HG02885 (cell line): ENCODE measurements at regions not wholly inside any gene's neighbourhood (a gene's known extent, or its start where the extent isn't known, plus 50 kb on each side); places are given as distances from the start of the nearest gene placed in this dataset.
A peak's percentile ranks its signal among the peaks of the same experiment; 100 is the strongest.
"Not testable (repeated sequence)": the region's sequence is repeated elsewhere in the genome, so short reads cannot be mapped to it uniquely, and the experiment has no call there.

ENCODE experiments used
- ATAC-seq: cut with Tn5 transposase; IDR thresholded peaks from one replicate; pipeline ENCODE4 v1.9.1; 2021; ENCODE audit warnings: mild to moderate bottlenecking; ENCODE audit not compliant: unreplicated experiment, poor library complexity

DNA sequence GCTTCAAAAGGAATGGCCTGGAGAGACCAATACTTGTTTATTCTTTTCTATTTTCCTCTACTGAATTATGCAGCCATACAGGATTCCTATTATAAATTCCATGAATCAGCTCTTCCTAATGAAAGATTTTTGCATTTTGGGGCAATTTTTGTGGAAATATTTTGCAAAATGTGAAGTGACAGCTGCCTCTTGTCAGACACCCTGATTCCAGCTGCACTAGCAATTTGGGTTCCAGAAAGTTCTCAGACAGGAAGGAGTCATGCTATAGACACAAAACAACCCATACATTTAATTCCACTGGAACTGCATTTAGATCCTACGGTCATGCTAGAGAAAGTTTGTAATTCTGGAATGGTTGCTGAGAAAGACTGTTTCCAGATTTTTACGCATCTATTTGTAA, 119.5 kb downstream of the XCL2 start:
- no peak for ATAC-seq

DNA sequence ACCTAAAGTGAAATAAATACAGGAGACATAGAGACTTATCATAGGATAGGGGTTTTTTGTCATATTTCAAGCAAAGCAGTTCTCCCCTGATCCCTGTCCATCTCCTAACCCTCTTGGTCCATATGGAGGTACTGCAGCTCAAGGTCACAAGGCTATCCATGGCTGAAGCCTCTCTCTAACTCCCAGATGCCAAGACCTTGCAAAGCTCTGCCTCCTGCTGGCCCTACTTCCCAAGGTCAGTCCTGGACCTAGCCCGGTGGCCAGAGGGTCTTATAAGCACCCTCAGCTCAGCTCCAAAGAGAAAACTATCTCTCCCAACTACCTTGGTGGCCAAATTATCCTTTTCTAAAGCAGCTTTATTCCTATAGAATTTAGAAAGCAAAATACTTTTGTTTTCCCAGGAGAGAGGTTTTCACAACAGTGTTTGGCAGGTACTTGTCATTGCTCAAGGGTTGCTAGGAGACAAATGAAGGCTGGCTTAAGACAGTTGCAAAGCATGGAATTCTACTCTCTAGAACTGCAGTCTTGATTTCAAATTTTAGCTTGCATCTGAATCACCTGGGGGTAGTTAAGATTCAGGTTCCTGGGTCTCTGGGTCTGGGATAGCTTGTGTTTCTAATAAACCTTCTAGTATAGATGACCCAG, 121.5 kb downstream of the XCL2 start:
- no peak for ATAC-seq

DNA sequence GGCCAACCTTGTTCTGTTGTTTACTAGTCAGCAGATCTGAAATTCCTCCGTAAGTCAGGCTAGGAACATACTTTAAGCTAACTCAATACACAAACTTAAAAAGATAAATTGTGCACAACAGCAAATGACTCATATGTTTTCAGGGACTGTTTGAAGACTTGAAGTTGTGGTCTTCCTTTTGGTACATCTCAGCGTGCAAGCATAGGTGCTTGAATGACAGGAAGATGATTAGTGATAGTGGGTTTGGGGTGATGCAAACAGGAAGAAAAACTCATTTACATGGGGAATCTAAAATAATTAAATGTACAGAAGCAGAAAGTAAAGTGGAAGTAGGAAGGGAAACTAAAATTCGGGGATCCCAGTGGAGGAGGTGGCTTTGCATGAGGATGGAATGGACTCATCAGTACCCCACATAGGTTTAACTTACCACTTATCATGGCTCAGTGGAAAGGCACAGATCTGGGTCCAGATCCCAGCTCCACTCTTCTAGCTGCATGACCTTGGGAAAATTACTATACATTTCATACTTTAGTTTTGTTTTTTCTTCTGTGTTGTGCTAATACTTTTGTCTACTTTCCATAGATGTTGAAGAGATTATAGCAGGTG, 122.3 kb downstream of the XCL2 start:
- no peak for ATAC-seq

DNA sequence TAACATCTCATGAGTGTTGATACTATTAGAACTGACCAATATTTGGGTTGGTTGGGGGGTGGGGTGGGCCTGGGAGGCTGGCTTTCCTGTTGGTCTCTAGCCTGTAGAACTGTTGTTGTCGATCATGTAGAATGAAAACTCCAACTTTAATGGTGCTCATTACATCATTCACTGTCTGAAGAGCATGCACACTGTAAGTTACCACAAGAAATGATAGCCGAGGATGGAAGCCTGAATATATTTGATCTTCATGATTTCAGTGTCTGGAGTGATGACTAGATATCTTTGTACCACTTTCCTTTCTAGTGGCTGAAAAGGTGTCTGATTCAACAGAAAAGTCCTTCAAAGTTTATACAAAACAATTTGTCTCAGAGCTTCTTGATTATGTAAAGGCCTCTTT, 123.6 kb downstream of the XCL2 start:
- no peak for ATAC-seq

DNA sequence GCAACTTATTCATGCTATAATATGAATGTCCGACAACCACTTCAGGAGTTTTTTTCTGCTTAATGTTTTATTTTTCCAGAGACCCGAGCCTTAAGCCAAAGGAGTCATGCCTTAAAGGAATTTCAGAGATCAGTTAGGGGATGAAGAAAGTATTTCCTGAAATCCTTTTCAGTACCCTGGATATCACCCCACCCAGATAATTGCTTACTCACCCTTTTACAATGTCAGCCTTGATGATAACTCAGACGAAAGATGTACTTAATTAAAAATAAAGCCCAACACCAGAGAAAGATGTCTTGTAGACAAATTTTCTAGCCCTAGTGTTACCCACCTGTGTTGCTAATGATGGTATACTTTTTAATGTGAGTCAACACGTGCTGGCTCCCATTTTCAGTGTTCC, 124.1 kb downstream of the XCL2 start:
- no peak for ATAC-seq

DNA sequence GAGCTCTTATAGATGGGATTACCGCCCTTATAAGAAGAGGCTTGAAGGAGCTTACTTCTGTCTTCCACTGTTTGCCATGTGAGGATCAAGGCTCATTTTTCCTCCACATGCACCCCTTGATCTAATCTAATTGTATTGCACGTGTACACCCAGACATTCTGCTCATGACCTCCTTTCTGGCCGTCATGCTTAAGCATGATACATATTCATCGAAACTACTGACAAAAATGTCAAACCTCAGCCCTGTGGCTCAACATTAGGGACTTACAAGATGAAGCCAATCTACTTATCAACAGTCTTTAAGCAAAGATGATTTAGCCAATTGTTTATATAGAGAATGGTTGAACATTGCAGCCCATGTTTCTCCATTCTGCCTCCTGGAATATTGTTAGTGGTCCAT, 127.6 kb downstream of the XCL2 start:
- ATAC-seq: no peak

DNA sequence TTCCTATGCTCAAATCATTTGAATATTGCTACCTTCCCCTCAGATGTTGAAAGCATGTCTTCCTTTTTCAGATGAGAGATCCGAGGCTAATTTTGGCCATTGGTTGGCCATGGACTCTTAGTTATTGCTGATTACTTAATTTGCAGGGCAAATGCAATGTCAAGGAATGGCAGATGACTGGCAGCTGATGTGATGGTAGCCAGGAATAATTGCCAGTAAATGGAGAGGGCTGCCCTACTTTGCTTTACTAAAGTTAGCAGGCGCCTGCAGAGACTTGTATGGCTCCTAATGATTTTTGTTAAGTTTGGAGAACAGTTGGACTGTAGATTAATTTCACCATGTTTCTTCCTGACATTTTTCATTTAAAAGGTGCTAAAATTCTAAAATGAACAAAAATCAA, 128.9 kb downstream of the XCL2 start:
- no peak for ATAC-seq

DNA sequence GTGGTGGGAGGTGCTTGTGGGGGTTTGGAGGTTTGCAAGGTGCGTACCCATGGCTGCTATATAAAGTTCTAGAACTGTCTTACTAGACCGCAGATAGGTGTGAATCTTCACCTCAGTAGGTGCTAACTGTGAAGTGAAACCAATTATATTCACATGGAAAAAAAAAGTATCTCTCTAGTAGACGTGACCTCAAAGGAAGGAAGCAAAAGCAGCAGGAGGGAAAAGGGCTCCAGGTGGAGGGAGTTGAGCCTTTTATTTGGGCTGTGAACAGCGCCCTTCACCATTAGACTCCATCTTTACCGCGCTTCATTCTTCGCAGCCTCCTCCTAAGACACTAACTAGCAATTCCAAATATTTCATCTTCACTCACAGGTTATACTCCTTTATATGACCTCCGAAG, 129.8 kb downstream of the TBX19 start:
- no peak for ATAC-seq

DNA sequence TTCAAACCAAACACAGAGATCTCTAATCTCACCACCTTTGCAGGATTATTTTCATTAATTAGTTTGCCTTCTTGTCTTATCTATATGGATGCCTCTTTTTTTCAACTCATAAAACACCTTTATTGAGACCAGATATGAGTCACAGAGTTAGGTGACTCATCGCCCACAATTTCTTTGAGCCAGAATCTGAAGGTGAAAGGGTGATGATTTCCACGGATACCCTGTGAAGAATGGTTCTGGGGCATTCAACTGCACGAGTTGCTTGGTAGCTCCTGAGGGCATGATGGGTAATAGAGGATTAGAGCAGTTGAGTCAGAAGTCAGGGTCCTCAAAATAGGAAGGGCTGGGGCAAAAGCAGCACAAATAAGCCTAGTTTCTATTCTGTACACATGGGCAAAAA, 128.2 kb downstream of the TBX19 start:
- ATAC-seq: peak; percentile 76

DNA sequence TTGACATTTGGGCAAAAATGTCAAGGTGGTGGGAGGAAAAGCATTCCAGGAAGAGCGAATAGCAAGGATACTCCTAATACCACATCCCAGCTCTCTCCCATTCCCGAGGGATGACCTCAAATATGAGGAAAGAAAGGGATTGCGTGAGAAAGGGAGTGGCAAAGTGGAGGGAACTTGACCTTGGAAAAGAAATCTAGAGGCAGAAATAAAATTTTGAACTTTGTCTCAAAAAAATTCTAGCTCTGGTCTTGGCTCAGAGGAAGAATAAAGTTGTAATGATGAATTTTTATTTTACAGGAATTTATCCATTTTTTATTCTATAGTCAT, 127.8 kb downstream of the TBX19 start:
- ATAC-seq: no peak

DNA sequence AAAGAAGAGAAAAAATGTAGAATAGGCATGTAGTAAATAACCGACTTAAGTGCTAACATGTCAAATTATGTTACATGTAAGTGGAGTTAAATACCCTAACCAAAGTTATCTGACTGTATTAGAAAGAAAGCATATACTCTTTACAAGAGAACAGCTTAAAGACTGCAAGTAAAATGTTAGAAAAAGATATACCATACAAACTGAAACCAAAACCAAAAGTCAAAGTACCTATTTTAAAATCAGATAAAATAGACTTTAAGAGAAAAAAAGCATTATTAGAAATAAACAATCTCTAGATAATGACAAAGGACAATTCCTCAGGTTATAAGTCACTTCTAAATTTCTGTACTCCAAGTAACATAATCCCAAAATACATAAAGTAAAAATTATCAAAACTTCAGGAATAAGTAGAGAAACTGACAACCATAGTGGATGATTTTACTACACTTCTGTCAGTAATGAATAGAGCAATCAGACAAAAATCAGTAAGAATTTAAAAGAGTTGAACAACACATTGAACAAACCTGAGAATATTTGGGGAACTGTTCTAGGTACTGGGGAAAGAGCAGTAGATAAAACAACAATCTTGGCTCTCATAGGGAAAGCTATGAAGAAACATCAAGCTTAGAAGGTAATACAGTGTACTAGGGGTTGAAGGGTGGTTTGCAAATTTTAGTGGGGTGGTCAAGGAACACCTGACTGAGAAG, 127.3 kb downstream of the TBX19 start:
- peak; percentile 45 for ATAC-seq

DNA sequence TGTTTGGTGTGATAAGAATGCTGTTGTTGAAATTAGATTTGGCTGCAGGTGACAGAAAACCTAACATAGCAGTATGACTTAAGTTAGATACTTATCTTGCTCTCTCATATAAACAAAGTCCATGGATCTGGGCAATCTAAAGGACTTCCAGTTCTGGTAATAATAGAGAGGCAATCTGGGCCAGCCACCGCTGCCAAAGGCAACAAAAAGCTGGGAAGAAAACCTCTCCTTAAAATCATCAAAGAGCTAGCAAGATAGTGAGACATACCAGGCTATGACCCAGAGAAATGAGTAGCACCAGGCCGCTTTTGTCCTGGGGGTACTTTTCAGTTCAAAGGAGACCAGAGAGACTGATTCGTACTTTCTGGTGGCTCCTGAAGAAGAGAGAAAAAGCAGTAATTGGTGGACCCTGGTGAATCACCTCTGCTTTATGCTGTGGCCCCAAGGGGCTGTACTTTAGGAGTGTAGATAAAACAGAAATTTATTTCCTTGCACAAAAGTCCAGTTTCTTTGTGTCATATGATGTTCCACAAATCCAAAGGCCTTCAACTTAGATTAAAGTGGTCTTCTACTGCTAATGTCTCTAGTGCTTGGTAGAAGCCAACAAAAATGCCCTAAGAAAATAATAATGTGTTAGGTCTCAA, 125.4 kb downstream of the TBX19 start:
- no peak for ATAC-seq

DNA sequence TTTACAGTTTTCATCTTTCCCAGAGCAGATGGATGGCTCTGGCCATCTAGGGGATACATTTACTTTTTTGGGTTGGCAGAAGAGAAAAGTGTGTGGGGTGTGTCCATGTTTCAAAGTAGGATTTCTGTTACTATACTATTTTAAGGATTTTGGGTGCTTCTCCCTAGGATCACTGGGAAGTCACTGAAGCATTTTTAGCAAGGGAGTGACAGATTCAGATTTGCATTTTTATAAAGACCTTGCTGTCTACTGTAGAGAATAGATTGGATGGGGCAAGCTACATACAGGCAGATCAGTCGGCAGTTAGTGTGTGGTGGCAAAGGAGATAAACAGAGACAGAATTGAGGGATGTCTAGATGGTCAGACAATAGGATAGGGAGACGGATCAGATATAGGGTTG, 122.5 kb downstream of the TBX19 start:
- no peak for ATAC-seq

DNA sequence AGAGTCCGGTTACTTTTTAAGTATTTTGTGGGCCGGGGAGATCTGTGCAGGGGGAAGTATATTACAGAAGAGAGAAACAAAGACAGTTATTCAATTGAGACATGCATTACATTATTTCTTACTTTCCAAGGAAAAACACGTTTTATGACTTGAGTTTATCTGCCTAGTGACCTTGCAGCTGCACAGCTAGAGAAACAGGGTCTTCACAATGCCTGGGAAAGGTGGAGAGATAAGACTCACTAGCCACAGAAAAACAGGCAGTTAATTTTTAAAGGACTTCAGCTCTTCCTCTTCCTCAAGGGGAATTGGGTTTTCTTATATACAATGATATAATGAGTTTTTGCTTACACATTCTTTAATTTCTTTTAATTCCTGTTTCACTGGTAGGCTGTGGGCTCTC, 121.8 kb downstream of the TBX19 start:
- not testable (repeated sequence) for ATAC-seq

DNA sequence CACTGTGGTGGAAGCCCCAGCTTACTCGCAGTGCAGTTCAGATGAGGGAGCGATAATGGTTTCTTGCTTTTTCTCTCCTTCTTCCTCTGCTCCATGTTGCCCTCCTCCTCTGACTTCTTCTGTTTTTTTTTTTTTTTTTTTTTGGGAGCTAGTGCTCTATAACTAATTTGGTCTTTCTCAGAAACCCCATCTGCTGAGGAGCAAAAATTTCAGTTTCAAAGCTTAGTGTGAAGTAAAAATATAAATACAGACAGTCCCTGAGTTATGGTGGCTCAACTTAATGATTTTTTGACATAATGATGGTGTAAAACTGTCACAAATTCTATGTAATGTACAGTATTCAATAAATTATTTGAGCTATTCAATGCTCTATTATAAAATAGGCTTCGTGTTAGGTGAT, 120.7 kb downstream of the TBX19 start:
- ATAC-seq: no peak

DNA sequence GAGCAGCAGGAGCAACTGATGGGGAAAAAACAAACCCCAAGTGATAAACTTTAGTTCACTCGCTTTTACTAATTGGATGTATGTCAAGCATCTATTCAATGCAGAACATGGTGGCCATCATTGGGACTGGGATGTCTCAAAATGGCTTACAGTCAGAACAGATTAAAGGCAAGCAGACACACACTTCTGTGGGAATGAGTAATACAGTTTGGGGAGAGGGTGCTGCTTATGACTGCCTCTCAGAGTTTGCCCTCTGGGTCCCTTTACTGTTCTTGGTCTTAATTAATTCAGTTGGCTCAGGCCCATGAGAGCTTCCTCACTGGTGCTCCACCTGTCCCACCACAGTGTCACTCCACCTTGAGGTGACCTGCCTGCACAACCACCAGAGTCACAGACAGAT, 119.5 kb downstream of the TBX19 start:
- ATAC-seq: no peak

DNA sequence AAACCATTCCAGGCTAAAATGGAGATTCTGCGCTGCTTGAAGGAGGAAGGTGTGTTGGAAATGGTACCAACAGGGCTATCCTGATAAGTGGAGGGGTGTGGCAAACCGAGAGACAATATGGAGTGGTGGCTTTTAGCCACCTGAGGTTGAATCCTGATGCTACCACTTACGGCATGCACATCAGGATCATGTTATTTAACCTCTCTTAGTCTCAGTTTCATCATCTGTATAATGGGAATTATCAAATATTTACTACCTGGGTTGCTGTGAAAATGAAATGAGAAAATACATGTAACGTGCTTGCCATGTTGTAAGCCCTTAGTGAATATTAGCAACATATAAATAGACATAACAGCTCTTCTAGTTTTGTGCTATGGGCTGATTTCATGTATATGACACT, 117.1 kb downstream of the TBX19 start:
- no peak for ATAC-seq

DNA sequence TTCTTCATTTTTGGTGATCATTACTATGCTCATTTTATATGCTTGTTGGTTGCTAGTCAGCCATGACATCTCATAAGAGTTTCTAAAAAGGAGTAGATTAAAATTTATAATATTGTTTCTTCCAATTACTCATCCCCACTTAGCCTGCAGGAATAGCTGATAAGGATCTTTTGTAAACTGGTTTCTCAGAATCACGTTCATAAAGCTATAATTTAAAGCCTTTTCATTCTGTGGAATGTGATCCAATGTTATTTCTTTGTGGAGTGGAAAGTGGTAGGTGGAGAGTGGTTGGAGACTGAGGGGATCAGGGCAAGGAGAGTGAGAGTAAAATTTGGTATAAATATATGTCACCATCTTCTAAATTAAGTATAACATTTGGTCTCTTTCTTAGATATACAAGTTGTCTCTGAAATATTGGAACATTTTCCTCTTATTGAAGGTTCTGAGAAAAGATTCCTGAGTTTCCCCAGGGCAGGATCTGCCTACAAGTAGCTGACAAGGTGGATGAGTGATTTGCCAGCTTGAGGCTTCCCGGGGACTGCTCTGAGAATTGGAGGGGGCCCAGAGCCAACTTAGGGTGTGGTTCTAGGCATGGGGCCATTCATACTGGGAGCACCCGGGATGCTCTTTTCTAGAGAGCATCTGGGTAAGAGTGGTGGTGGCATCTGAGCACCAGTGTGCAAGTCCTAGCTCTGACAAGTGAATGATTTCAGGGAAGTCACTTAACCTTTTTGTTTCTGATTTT, 116.4 kb downstream of the TBX19 start:
- ATAC-seq: no peak

DNA sequence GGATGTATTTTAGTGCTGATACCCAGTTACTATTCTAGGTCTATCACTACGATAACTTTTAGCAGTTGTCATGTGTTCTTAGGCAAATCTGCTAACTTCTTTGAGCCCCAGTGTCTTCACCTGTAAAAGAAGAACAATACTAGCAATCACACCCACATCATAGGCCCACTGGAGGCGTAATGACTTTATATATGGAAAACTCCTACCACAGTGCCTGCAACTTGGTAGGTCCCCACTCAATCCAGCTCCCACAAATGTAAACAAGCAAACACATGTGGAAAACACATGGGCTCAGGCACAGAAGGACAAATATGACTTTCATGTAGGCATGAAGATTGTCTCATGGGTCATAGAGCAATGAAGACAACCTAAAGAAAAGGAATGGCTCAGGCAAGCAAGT, 115.8 kb downstream of the TBX19 start:
- no peak for ATAC-seq

DNA sequence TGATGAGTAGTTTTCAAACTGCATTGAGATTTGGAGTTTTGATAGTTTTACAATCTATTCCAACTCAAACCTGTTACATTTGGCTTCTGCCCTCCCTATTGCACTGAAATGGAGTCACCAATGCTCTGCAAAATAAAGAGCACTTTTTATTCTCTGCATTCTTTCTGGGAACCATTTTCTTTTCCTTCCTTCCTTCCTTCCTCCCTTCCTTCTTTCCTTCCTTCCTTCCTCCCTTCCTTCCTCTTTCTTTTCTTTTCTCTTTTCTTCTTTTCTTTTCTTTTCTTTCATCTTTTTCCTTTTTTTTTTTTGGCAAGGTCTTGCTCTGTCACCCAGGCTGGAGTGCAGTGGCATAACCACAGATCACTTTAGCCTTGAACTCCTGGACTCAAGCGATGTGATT, 114.2 kb downstream of the TBX19 start:
- ATAC-seq: no peak

DNA sequence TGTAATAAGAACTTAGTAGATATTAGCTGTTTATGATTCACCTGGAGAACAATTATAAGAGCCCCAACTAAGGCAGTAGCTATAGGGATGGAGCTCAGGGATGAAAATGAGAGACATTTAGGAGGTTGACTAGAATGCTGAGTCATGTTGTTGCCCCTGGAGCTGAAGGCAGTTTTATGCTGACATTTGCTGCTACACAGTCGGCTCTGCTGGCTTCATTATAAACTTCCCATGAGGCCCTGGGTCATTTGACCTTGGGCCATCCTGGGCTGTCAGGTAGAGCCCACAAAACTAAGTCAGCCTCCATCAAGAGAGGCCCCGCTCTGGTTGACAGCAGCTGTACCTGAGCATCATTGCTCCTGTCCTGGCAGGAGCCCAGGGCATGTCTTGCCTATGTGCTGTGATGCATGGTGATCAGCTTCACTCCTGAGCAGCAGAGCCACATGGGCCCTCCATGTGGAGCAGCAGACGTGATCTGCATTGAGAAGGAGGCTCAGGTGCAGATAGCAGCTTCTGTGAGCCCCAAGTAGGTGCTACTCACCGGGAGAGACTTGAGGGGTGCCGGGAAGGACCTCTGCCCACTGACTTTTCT, 112.4 kb downstream of the TBX19 start:
- no peak for ATAC-seq
